SU-DHL-6 (cell line): ENCODE measurements at regions not wholly inside any gene's neighbourhood (a gene's known extent, or its start where the extent isn't known, plus 50 kb on each side); places are given as distances from the start of the nearest gene placed in this dataset.

ENCODE experiments used
- H2AFZ ChIP-seq: fragments of 200-600 bp; sonication (generic); 2 replicates; pipeline ENCODE4 v1.6.1; 2014; ENCODE audit warnings: low read depth, mild to moderate bottlenecking, moderate library complexity, mixed read lengths, antibody characterized with exemption, low read length; ENCODE audit not compliant: severe bottlenecking
- H3F3A ChIP-seq: fragments of 200-600 bp; shearing (Covaris generic); 2 replicates; pipeline ENCODE4 v1.6.0; 2016; ENCODE audit warnings: antibody characterized with exemption, mild to moderate bottlenecking; ENCODE audit not compliant: insufficient read depth
- H3K27ac ChIP-seq: fragments of 200-600 bp; sonication (generic); 2 replicates; pipeline ENCODE4 v1.5.1; 2016; ENCODE audit warnings: low read depth, mild to moderate bottlenecking, low read length, moderate library complexity, mixed read lengths
- H3K27me3 ChIP-seq: fragments of 200-600 bp; sonication (generic), shearing (Covaris generic); 2 replicates; pipeline ENCODE4 v1.6.0; 2014; ENCODE audit warnings: mild to moderate bottlenecking, low read length
- H3K36me3 ChIP-seq: fragments of 200-600 bp; sonication (generic); 2 replicates; pipeline ENCODE4 v1.6.1; 2014; ENCODE audit warnings: mild to moderate bottlenecking, low read length, mixed read lengths
- H3K4me2 ChIP-seq: fragments of 300-600, 200-600 bp; shearing (Covaris generic), sonication (generic); 2 replicates; pipeline ENCODE4 v1.6.0; 2014; ENCODE audit warnings: low read length, low read depth, mild to moderate bottlenecking; ENCODE audit not compliant: poor library complexity, severe bottlenecking
- H3K4me3 ChIP-seq: fragments of 200-600 bp; sonication (generic); 2 replicates; pipeline ENCODE4 v1.5.1; 2014; ENCODE audit warnings: antibody characterized with exemption, low read length, mild to moderate bottlenecking, mixed read lengths; ENCODE audit not compliant: insufficient read depth, poor library complexity, severe bottlenecking
- H3K79me2 ChIP-seq: fragments of 200-600 bp; sonication (generic); 2 replicates; pipeline ENCODE4 v1.6.1; 2014; ENCODE audit warnings: mild to moderate bottlenecking, low read length, moderate library complexity; ENCODE audit not compliant: insufficient read depth
- H3K9ac ChIP-seq: fragments of 200-600 bp; sonication (generic); 2 replicates; pipeline ENCODE4 v1.7.0; 2014; ENCODE audit warnings: mild to moderate bottlenecking, low read length
- H3K9me2 ChIP-seq: fragments of 200-600 bp; sonication (generic); replicated peaks from 2 replicates; pipeline ENCODE4 v1.6.1; 2014; ENCODE audit warnings: low read length; ENCODE audit not compliant: insufficient read depth
- H3K9me3 ChIP-seq: fragments of 200-600 bp; sonication (generic); 2 replicates; pipeline ENCODE4 v1.6.1; 2014; ENCODE audit warnings: low read length, mixed read lengths; ENCODE audit not compliant: insufficient read depth
- H4K20me1 ChIP-seq: fragments of 200-600 bp; sonication (generic); 2 replicates; pipeline ENCODE4 v1.6.1; 2014; ENCODE audit warnings: low read depth, mild to moderate bottlenecking, antibody characterized with exemption, low read length, moderate library complexity, mixed read lengths
- EZH2phosphoT487 ChIP-seq: fragments of 200-600 bp; sonication (generic), shearing (Covaris generic); conservative IDR thresholded peaks from 2 replicates; pipeline ENCODE4 v1.6.1; 2018; ENCODE audit warnings: mild to moderate bottlenecking, antibody characterized with exemption, low read length, moderate library complexity, mixed read lengths
- TF ChIP-seq, protein P1 (sequence below): fragments of 200-600 bp; sonication (generic); IDR thresholded peaks from one replicate; pipeline ENCODE4 v1.5.1; 2017; ENCODE audit warnings: antibody characterized with exemption, mild to moderate bottlenecking, low read length, moderate library complexity; ENCODE audit not compliant: insufficient read depth, poor library complexity, severe bottlenecking

DNA sequence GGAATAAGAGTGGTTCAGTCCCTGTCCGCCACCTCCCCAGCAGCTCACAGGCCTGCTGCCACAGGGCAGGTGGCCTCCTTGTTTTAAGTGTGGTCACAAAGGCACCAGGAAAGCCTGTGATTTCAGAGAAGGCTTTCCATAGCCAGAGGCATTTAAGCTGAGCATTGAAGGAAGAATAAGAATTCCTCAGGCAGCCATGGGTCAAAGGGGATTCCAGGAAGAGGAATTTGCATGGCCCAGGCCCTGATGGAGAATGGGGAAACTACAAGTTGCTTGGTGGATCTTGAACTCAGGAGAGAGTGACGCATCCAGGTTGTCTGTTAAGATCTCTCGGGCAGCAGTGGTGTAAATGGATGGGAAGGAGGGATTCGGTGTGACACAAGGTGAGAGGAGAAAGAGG is 66.7 kb downstream of the KLHDC7A start:
- H2AFZ ChIP-seq: no peak overlapping the region
- no peaks in the 10 kb centered on the region for H3K27me3 ChIP-seq
- no peaks in the 10 kb centered on the region for H4K20me1 ChIP-seq
- no peak overlapping the region for H3K4me3 ChIP-seq
- H3K79me2 ChIP-seq: no peaks in the 10 kb centered on the region
- no peaks in the 10 kb centered on the region for H3K9me2 ChIP-seq
- no peak for TF ChIP-seq EZH2phosphoT487
- no peak overlapping the region for H3K9ac ChIP-seq
- H3K4me2 ChIP-seq: no peak overlapping the region
- H3K9me3 ChIP-seq: no peaks in the 10 kb centered on the region
- H3K27ac ChIP-seq: no peak overlapping the region
- H3K36me3 ChIP-seq: no peaks in the 10 kb centered on the region
- no peaks in the 10 kb centered on the region for H3F3A ChIP-seq

DNA sequence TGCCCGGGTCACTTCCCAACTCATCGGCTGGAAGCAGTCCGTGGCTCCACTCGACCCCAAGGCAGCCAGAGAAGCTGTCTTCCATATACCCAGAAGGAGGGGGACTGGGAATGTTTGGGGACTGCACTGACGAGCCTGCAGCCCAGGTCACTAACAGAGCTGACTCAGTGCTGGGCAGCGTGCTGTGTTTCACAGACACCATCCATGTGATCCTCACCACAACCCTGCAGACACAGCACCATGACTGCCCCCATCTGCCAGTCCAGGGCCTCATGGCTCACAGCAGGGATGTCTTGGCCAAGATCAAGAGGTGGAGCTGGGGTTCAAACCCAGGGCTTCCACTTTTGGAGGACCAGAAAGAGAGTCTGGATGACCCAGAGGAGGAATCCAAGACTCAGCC is 67.9 kb downstream of the KLHDC7A start:
- Histone ChIP-seq H3F3A (no peaks in the 10 kb centered on the region), H3K9me2 (no peaks in the 10 kb centered on the region), H3K27ac (no peak overlapping the region), H4K20me1 (no peaks in the 10 kb centered on the region), H3K4me3 (no peak overlapping the region), H3K4me2 (no peak overlapping the region), H3K36me3 (no peaks in the 10 kb centered on the region), H3K9ac (no peak overlapping the region), H3K9me3 (no peaks in the 10 kb centered on the region), H3K27me3 (no peaks in the 10 kb centered on the region), H2AFZ (no peak overlapping the region), H3K79me2 (no peaks in the 10 kb centered on the region)
- TF ChIP-seq, protein P1, sequence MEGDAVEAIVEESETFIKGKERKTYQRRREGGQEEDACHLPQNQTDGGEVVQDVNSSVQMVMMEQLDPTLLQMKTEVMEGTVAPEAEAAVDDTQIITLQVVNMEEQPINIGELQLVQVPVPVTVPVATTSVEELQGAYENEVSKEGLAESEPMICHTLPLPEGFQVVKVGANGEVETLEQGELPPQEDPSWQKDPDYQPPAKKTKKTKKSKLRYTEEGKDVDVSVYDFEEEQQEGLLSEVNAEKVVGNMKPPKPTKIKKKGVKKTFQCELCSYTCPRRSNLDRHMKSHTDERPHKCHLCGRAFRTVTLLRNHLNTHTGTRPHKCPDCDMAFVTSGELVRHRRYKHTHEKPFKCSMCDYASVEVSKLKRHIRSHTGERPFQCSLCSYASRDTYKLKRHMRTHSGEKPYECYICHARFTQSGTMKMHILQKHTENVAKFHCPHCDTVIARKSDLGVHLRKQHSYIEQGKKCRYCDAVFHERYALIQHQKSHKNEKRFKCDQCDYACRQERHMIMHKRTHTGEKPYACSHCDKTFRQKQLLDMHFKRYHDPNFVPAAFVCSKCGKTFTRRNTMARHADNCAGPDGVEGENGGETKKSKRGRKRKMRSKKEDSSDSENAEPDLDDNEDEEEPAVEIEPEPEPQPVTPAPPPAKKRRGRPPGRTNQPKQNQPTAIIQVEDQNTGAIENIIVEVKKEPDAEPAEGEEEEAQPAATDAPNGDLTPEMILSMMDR: no peak
- no peak for TF ChIP-seq EZH2phosphoT487

DNA sequence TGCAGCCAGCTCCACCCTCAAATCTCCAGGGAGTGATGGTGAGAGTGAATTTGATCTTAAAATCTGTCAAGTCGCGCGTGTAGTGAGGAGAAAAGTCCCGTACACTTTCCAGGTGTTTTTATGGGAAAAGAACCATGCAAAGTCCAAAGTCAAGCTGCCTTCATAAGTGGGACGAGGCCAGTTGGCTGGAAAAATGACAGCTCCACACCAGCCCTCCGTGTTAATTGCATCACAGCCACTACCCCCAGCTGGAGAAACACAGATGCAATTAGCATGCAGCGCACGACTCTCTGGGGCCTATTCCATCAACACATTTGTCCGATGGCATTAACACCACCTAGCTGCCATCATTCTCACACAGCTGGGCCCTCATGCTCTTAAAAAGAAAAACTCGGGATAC is 68.4 kb downstream of the KLHDC7A start:
- H3K79me2 ChIP-seq: no peaks in the 10 kb centered on the region
- no peak overlapping the region for H3K9ac ChIP-seq
- H3K27ac ChIP-seq: no peak overlapping the region
- H4K20me1 ChIP-seq: no peaks in the 10 kb centered on the region
- TF ChIP-seq, protein P1: no peak
- no peak for TF ChIP-seq EZH2phosphoT487
- H3K4me2 ChIP-seq: no peak overlapping the region
- H3K4me3 ChIP-seq: no peak overlapping the region
- H3K9me3 ChIP-seq: no peaks in the 10 kb centered on the region
- H3K9me2 ChIP-seq: no peaks in the 10 kb centered on the region
- H3F3A ChIP-seq: no peaks in the 10 kb centered on the region
- H3K27me3 ChIP-seq: no peaks in the 10 kb centered on the region
- H2AFZ ChIP-seq: no peak overlapping the region
- H3K36me3 ChIP-seq: no peaks in the 10 kb centered on the region

DNA sequence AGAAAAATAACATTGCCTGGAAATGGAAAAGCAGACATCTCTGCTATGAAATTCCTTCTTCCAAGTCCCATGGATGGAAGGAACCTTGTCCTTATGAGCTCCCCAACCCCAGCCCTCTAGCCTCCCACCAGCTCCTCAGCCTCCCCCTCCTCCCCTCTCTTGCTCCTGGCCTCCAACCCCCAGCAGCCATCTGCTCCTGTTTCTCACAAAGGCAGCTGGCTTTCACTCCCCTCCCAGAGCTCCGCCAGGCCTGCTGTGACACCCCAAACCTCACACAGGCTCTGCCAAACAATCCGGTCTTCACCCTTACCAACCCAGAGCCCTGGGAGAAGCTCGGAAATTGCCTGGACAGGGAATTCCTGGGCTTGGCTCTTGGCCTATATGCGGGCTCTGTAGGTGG is 69.2 kb downstream of the KLHDC7A start:
- no peaks in the 10 kb centered on the region for H3K27me3 ChIP-seq
- no peak overlapping the region for H3K4me3 ChIP-seq
- TF ChIP-seq EZH2phosphoT487: no peak
- TF ChIP-seq, protein P1: no peak
- no peak overlapping the region for H3K4me2 ChIP-seq
- H3K27ac ChIP-seq: no peak overlapping the region
- no peaks in the 10 kb centered on the region for H3K9me2 ChIP-seq
- no peak overlapping the region for H3K9ac ChIP-seq
- H4K20me1 ChIP-seq: no peaks in the 10 kb centered on the region
- no peak overlapping the region for H2AFZ ChIP-seq
- H3K36me3 ChIP-seq: no peaks in the 10 kb centered on the region
- no peaks in the 10 kb centered on the region for H3K9me3 ChIP-seq
- no peaks in the 10 kb centered on the region for H3K79me2 ChIP-seq
- H3F3A ChIP-seq: no peaks in the 10 kb centered on the region
